ENCODE measurements at regions not wholly inside any gene's neighbourhood (a gene's known extent, or its start where the extent isn't known, plus 50 kb on each side); places are given as distances from the start of the nearest gene placed in this dataset.

DNA sequence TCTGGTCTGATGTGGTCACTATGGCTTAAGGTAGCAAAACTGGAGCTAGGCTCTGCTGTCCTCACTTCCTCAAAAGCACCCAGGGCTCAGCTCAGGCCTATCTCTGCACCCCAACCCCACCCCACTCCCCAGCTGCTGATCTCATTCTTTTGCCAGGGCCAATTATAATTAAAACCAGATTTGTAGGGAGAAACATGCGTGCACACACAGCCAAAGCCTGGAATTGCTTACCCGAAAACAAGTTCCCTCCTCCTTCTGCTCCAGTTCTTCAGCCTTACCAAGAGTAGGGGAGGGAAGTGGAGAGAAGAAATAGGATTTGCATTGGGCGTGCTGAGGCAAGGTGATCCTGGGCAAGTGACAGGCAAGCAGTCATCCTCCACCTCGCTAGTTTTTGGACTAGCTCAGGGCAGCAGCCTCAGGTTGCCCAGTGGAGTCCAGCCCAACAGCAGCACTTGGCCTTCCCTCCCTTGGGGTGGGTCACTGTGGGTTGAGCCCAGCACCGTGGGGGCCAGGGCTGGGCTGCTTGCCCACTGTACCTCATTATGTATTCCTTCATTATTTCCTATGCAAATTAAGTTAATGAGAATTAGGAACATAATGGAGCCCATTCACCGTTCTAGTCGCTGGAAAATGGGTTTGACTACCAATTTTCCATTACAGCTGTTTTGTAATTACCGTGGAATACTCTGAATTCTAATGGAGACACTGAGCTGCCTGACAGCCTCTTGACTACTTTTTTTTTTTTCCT lies 199.1 kb upstream of the CELF4 start:
- Histone ChIP-seq H3K4me2 (no peak overlapping the region), H3K4me1 (ENCODE audit: low read depth, poor library complexity, severe bottlenecking) (no peaks in the 10 kb centered on the region), H4K20me1 (ENCODE audit: insufficient read depth) (no peaks in the 10 kb centered on the region), H3K36me3 (ENCODE audit: insufficient read depth) (no peaks in the 10 kb centered on the region), H3K4me3 (IDR thresholded peaks at IDR 0.05; ENCODE audit: insufficient read depth, low read depth, low read length) (no peak overlapping the region), H3K79me2 (ENCODE audit: insufficient read depth, low read depth) (no peaks in the 10 kb centered on the region), H2AFZ (ENCODE audit: low read depth) (no peak overlapping the region), H3K27me3 (ENCODE audit: insufficient read depth, low read depth) (no peaks in the 10 kb centered on the region), H3K9ac (no peak overlapping the region), H3K27ac (no peak overlapping the region)
- TF ChIP-seq, protein P1, sequence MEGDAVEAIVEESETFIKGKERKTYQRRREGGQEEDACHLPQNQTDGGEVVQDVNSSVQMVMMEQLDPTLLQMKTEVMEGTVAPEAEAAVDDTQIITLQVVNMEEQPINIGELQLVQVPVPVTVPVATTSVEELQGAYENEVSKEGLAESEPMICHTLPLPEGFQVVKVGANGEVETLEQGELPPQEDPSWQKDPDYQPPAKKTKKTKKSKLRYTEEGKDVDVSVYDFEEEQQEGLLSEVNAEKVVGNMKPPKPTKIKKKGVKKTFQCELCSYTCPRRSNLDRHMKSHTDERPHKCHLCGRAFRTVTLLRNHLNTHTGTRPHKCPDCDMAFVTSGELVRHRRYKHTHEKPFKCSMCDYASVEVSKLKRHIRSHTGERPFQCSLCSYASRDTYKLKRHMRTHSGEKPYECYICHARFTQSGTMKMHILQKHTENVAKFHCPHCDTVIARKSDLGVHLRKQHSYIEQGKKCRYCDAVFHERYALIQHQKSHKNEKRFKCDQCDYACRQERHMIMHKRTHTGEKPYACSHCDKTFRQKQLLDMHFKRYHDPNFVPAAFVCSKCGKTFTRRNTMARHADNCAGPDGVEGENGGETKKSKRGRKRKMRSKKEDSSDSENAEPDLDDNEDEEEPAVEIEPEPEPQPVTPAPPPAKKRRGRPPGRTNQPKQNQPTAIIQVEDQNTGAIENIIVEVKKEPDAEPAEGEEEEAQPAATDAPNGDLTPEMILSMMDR (conservative IDR thresholded peaks at IDR 0.05; ENCODE audit: low read depth, low read length): no peak

DNA sequence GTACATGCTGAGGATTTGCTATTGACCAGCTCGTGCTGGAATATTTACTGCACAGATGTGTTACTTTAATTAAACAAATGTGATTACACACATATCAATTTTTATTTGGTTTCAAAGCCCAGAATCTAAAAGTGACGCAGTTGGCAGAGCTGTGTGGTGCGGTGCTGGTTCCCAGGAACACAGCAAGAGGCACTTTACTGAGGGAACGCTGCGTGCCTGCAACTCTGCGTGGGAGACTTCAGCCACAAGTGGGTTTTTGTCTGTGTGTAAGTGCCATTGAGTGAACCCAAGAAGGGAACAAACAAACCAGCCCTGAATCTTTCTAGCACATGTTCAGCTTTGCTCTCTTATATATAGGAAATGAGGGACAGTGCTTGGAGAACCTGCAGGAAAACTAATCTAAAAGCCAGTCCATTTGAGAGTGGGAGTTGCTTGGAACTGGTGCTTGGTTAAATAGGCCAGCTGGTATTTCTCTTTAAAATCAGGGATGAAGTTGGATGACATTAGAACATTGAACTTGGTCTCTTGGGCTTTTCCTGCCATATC lies 196.6 kb upstream of the CELF4 start:
- H2AFZ ChIP-seq (ENCODE audit: low read depth): no peak overlapping the region
- no peak overlapping the region for H3K27ac ChIP-seq
- no peak overlapping the region for H3K4me2 ChIP-seq
- H3K36me3 ChIP-seq (ENCODE audit: insufficient read depth): no peaks in the 10 kb centered on the region
- H3K79me2 ChIP-seq (ENCODE audit: insufficient read depth, low read depth): no peaks in the 10 kb centered on the region
- no peaks in the 10 kb centered on the region for H3K4me1 ChIP-seq (ENCODE audit: low read depth, poor library complexity, severe bottlenecking)
- H3K27me3 ChIP-seq (ENCODE audit: insufficient read depth, low read depth): no peaks in the 10 kb centered on the region
- no peak overlapping the region for H3K9ac ChIP-seq
- H4K20me1 ChIP-seq (ENCODE audit: insufficient read depth): no peaks in the 10 kb centered on the region
- H3K4me3 ChIP-seq (IDR thresholded peaks at IDR 0.05; ENCODE audit: insufficient read depth, low read depth, low read length): no peak overlapping the region
- TF ChIP-seq, protein P1 (conservative IDR thresholded peaks at IDR 0.05; ENCODE audit: low read depth, low read length): no peak

DNA sequence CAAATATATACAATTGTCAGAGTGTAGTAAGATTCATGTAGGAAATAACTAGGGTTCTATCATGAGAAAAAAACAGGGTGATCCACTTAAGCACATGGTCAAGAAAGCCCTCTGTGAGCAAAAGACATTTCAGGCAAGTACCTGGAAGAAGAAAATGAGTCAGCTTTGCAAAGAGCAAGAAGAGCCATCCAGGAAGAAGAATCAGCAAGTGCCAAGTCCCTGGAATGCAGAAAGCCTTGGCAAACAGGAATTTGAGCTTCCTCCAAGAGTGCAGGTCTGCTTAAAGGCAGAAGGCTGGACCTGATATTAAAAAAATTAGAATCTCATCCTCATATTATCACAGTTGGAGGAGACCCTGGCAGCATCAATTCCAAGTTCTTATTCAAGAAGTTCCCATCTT lies 188.5 kb upstream of the CELF4 start:
- Histone ChIP-seq H3K4me1 (ENCODE audit: low read depth, poor library complexity, severe bottlenecking) (no peaks in the 10 kb centered on the region), H3K4me3 (IDR thresholded peaks at IDR 0.05; ENCODE audit: insufficient read depth, low read depth, low read length) (no peak overlapping the region), H3K27ac (no peak overlapping the region), H2AFZ (ENCODE audit: low read depth) (no peak overlapping the region), H3K36me3 (ENCODE audit: insufficient read depth) (no peaks in the 10 kb centered on the region), H3K4me2 (no peak overlapping the region), H3K79me2 (ENCODE audit: insufficient read depth, low read depth) (no peaks in the 10 kb centered on the region), H3K27me3 (ENCODE audit: insufficient read depth, low read depth) (no peaks in the 10 kb centered on the region), H4K20me1 (ENCODE audit: insufficient read depth) (no peaks in the 10 kb centered on the region), H3K9ac (no peak overlapping the region)
- TF ChIP-seq, protein P1 (conservative IDR thresholded peaks at IDR 0.05; ENCODE audit: low read depth, low read length): no peak

DNA sequence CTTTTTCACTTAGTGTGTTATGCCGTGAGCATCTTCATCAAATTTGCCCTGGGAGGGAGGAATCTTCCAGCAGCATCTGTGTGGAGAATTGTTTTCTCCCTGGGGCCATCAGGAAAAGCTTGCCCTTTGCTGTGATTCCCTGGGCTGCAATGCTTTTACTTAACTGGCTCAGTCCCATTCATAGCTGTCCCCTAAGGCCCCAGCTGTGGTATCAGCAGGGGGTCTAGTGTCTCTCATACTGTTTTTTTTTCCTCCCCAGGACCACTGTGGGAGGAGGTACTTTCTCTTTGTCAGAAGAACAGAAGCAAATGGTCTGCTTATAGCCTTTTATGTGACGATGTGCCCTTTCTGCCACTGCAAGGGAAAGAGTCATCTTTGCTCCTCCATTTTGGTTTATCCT lies 176.8 kb upstream of the CELF4 start:
- H3K4me1 ChIP-seq (ENCODE audit: low read depth, poor library complexity, severe bottlenecking): no peaks in the 10 kb centered on the region
- H3K9ac ChIP-seq: no peak overlapping the region
- no peaks in the 10 kb centered on the region for H3K27me3 ChIP-seq (ENCODE audit: insufficient read depth, low read depth)
- H3K79me2 ChIP-seq (ENCODE audit: insufficient read depth, low read depth): no peaks in the 10 kb centered on the region
- no peak overlapping the region for H3K4me2 ChIP-seq
- H3K4me3 ChIP-seq (IDR thresholded peaks at IDR 0.05; ENCODE audit: insufficient read depth, low read depth, low read length): no peak overlapping the region
- no peak overlapping the region for H2AFZ ChIP-seq (ENCODE audit: low read depth)
- no peaks in the 10 kb centered on the region for H4K20me1 ChIP-seq (ENCODE audit: insufficient read depth)
- H3K36me3 ChIP-seq (ENCODE audit: insufficient read depth): no peaks in the 10 kb centered on the region
- TF ChIP-seq, protein P1 (conservative IDR thresholded peaks at IDR 0.05; ENCODE audit: low read depth, low read length): no peak
- H3K27ac ChIP-seq: no peak overlapping the region
